Right lobe of liver (tissue), 6 donors: ENCODE measurements at regions not wholly inside any gene's neighbourhood (a gene's known extent, or its start where the extent isn't known, plus 50 kb on each side); places are given as distances from the start of the nearest gene placed in this dataset.

ENCODE experiments used
- ATAC-seq, 4 donors: fragments of 200-7000 bp; cut with Tn5 transposase; one replicate each; pipeline ENCODE4 v1.9.1; 2020; ENCODE audit warnings: mild to moderate bottlenecking in 4 of 4, moderate library complexity in 4 of 4
- DNase-seq, 3 donors: peaks; one replicate each; pipeline ENCODE4 v3.0.0-alpha.2; 2020
- H3K27ac ChIP-seq, 3 donors: fragments of 200-600 bp; one replicate each; pipeline ENCODE4 v1.8.0; 2022
- H3K27me3 ChIP-seq, 2 donors: fragments of 200-600 bp; one replicate each; pipeline ENCODE4 v1.8.0; 2022
- H3K36me3 ChIP-seq, 4 donors: fragments of 200-600 bp; sonication (generic) in 1 of 4; one replicate each; pipeline versions ENCODE4 v1.5.1 to v1.8.0; 2017 to 2022; ENCODE audit warnings: control low read depth in 1 of 4
- H3K4me1 ChIP-seq, 4 donors: fragments of 200-600 bp; sonication (generic) in 1 of 4; one replicate each; pipeline versions ENCODE4 v1.5.1 to v1.8.0; 2017 to 2022; ENCODE audit warnings: control low read depth in 1 of 4
- H3K4me3 ChIP-seq, 3 donors: fragments of 200-600 bp; one replicate each; pipeline ENCODE4 v1.8.0; 2022
- H3K9me3 ChIP-seq, 4 donors: fragments of 200-600 bp; sonication (generic) in 1 of 4; one replicate each; pipeline versions ENCODE4 v1.5.1 to v1.8.0; 2017 to 2022; ENCODE audit warnings: control low read depth in 1 of 4
- CTCF ChIP-seq, 4 donors: fragments of 200-600 bp in 3 of 4; fragments of 450-650 bp in 1 of 4; IDR thresholded peaks; one replicate each; pipeline versions ENCODE4 v1.5.1 to v1.8.0; 2016 to 2022; ENCODE audit warnings: antibody characterized with exemption in 4 of 4, mild to moderate bottlenecking in 2 of 4
- POLR2A ChIP-seq: fragments of 450-650 bp; IDR thresholded peaks from one replicate; pipeline ENCODE4 v1.6.1; 2017; ENCODE audit warnings: antibody characterized with exemption, mild to moderate bottlenecking
- WGBS: methylation state at CpG from one replicate; pipeline ENCODE4 v1.1.6; 2018; ENCODE audit warnings: low coverage, low lambda C conversion rate; ENCODE audit not compliant: insufficient coverage; ENCODE audit errors: missing lambda C conversion rate; 5-methylcytosine and 5-hydroxymethylcytosine counted together
- intact Hi-C, 2 donors: fragments of 100-400 bp; cut with DNase I; formaldehyde crosslinking; loops; one replicate each; pipeline versions ENCODE4 v1.11.2 to v1.14.1; 2022
- donor health status: DM: no; HTN: yes; CAD: no.
- donor health status: DM: no; HTN: no; CAD: no.
- donor health status: DM: no; HTN: no; CAD: no.
- donor health status: DM: no; HTN: yes; CAD: no.
- donor health status: DM: no; HTN: yes; CAD: no.

GRCh38 chr11:114924042-114924441, 245.7 kb downstream of the NXPE2 start:
- H3K9me3 ChIP-seq, result no peaks in the 10 kb centered on the region
- TF ChIP-seq CTCF (IDR thresholded peaks at IDR 0.05), result no peak
- no peak for TF ChIP-seq POLR2A
- no peak overlapping the region for H3K27ac ChIP-seq
- no peaks in the 10 kb centered on the region for H3K4me1 ChIP-seq
- H3K36me3 ChIP-seq, result no peaks in the 10 kb centered on the region
- no peaks in the 10 kb centered on the region for H3K27me3 ChIP-seq
- H3K4me3 ChIP-seq, result no peak overlapping the region
- ATAC-seq, result no peak
- DNase-seq, result no peak
- intact Hi-C loops, result no loop called here

- no peak overlapping the region for H3K4me3 ChIP-seq
- WGBS, result 43% methylated on average over 2 of the region's 2 CpGs
Measured at GRCh38 chr11:114925591-114925990, 247.3 kb downstream of the NXPE2 start.

GRCh38 chr11:114928260-114928870, 250.0 kb downstream of the NXPE2 start:
- Histone ChIP-seq H3K4me3 (no peak overlapping the region), H3K9me3 (no peaks in the 10 kb centered on the region), H3K4me1 (no peaks in the 10 kb centered on the region), H3K27me3 (no peaks in the 10 kb centered on the region), H3K36me3 (no peaks in the 10 kb centered on the region), H3K27ac (no peak overlapping the region)
- WGBS, result 63% methylated on average over 6 of the region's 6 CpGs
- DNase-seq (no peak), ATAC-seq (no peak)
- TF ChIP-seq CTCF (IDR thresholded peaks at IDR 0.05) (no peak), POLR2A (no peak)
- intact Hi-C loops, result no loop called here

More at GRCh38 chr11:114925591-114925990, 247.3 kb downstream of the NXPE2 start:
- ATAC-seq (no peak), DNase-seq (no peak)
- no peaks in the 10 kb centered on the region for H3K27me3 ChIP-seq
- TF ChIP-seq CTCF (IDR thresholded peaks at IDR 0.05) (no peak), POLR2A (no peak)
- H3K9me3 ChIP-seq, result no peaks in the 10 kb centered on the region
- no peak overlapping the region for H3K27ac ChIP-seq
- intact Hi-C loops, result no loop called here
- no peaks in the 10 kb centered on the region for H3K36me3 ChIP-seq
- H3K4me1 ChIP-seq, result no peaks in the 10 kb centered on the region

- no peak overlapping the region for H3K27ac ChIP-seq
- WGBS, result 34% methylated on average over 3 of the region's 9 CpGs
- no peaks in the 10 kb centered on the region for H3K27me3 ChIP-seq
- intact Hi-C loops, result no loop called here
- DNase-seq (no peak), ATAC-seq (peak in 1 of 4 donors; percentile 25)
- H3K9me3 ChIP-seq, result no peaks in the 10 kb centered on the region
- TF ChIP-seq CTCF (IDR thresholded peaks at IDR 0.05), result no peak
- no peak for TF ChIP-seq POLR2A
- H3K36me3 ChIP-seq, result no peaks in the 10 kb centered on the region
- H3K4me1 ChIP-seq, result no peaks in the 10 kb centered on the region
- H3K4me3 ChIP-seq, result no peak overlapping the region
Measured at GRCh38 chr11:114929351-114930000, 251.1 kb downstream of the NXPE2 start.
